GM19395 (cell line): ENCODE measurements at regions not wholly inside any gene's neighbourhood (a gene's known extent, or its start where the extent isn't known, plus 50 kb on each side); places are given as distances from the start of the nearest gene placed in this dataset.

Source experiments
- ATAC-seq: cut with Tn5 transposase; IDR thresholded peaks from one replicate; pipeline ENCODE4 v1.9.1; 2021; ENCODE audit warnings: mild to moderate bottlenecking, moderate library complexity; ENCODE audit not compliant: unreplicated experiment

- no peak for ATAC-seq
Observed at GRCh38 chr5:96340357-96340756, 92.7 kb downstream of the PCSK1 start.

- no peak for ATAC-seq
Observed at GRCh38 chr5:96339862-96340261, 93.2 kb downstream of the PCSK1 start.

GRCh38 chr5:96338624-96339415 is 94.2 kb downstream of the PCSK1 start:
- ATAC-seq, result no peak

GRCh38 chr5:96338091-96338490 is 95.0 kb downstream of the PCSK1 start:
- peak; percentile 54 for ATAC-seq

- ATAC-seq, result peak; percentile 52
Observed at GRCh38 chr5:96337048-96337781, 95.8 kb downstream of the PCSK1 start.

- peak; percentile 59 for ATAC-seq
Observed at GRCh38 chr5:96336351-96336985, 96.6 kb downstream of the PCSK1 start.

GRCh38 chr5:96335873-96336272 is 97.2 kb downstream of the PCSK1 start:
- ATAC-seq, result no peak

GRCh38 chr5:96333391-96333790 is 99.7 kb downstream of the PCSK1 start:
- ATAC-seq, result no peak

- ATAC-seq, result no peak
Observed at GRCh38 chr5:96332535-96333366, 100.3 kb downstream of the PCSK1 start.

GRCh38 chr5:96331681-96332361 is 101.2 kb downstream of the PCSK1 start:
- no peak for ATAC-seq

GRCh38 chr5:96331210-96331609 is 101.8 kb downstream of the PCSK1 start:
- no peak for ATAC-seq

GRCh38 chr5:96330530-96331140 is 102.4 kb downstream of the PCSK1 start:
- ATAC-seq, result no peak

GRCh38 chr5:96329886-96330529 is 103.0 kb downstream of the PCSK1 start:
- ATAC-seq, result no peak

GRCh38 chr5:96329289-96329688 is 103.8 kb downstream of the PCSK1 start:
- no peak for ATAC-seq

- ATAC-seq, result no peak
Observed at GRCh38 chr5:96327722-96328121, 105.3 kb downstream of the PCSK1 start.

GRCh38 chr5:96326902-96327301 is 106.1 kb downstream of the PCSK1 start:
- ATAC-seq, result peak; percentile 89

GRCh38 chr5:96324708-96325107 is 108.3 kb downstream of the PCSK1 start:
- ATAC-seq, result no peak

- ATAC-seq, result no peak
Observed at GRCh38 chr5:96322865-96323264, 110.2 kb downstream of the PCSK1 start.

- no peak for ATAC-seq
Observed at GRCh38 chr5:96322217-96322616, 110.8 kb downstream of the PCSK1 start.
